Kidney tubule cell (primary cell): ENCODE measurements at regions not wholly inside any gene's neighbourhood (a gene's known extent, or its start where the extent isn't known, plus 50 kb on each side); places are given as distances from the start of the nearest gene placed in this dataset.

ENCODE experiments used
- DNase-seq: peaks from one replicate; pipeline ENCODE4 v3.0.0-alpha.2; 2018; ENCODE audit warnings: low spot score

DNA sequence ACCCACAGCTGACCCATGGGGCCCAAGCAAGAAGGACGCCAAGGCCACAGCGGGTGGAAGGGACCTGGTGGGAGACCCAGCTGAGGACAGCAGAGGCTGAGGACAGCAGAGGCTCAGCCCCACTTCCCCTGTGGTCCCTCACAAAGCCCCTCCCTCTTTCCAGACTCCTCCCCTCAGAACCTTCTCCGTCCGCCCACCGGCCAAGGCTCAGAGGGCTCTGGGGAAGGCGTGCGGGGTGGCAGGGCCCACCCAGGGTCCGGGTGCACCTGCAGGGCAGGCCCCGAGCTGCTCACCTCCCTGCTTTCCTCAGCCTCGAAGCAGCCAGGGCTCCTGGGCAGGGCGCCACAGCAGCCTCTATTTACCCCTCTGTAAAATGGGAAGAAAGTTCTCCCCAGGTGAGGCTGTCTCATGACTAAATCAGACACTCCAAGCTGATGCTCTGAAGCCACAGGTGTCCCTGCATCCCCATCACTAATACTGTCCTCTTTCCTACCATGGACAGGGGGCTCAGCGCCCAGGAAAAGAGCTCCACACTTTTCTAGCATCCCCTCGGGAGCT is 137.9 kb upstream of the PPP1R26 start:
- DNase-seq, result no peak

DNA sequence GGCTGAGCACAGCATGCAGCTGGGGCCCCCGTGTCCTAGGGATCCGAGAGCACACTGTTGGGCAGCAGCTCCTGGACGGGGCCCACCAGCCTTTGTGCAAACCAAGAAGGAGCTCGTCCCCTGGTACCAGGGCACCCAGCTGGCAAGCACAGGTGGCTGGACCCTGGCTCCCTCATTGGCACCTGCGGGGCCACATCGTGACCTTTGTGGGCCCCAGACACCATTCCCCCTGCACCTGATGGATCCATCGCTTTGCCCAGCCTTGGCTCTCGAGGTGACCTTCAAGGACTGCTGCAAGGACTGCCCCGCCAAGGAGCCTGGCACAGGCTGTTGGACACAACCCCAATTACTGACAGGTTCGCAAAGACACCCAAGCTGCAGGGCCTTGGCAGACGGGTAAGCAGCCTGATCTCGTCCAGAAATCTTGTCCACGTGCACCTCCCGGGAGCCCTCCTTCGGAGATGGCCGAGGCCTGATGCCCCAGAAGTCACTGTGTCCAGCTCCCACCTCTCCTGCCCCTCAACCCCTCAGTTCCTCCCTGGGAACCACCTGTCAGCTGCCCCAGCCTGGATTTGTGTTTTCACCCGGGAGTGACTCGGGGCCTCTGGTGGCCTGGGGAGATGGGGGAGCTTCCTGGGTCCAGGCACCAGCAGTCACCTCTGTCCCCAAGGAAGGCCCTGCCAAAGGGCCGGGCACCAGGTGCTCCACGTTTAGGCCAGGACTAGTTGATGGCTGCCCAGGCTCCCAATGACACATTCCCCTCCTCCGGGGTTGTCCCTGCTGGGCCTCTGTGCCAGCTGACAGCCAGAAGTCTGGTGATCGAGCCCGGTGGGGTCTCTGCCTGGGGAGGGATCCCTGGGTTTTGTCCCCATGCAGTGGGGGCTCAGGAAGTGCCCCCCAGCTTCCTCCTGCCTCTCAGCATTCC is 137.1 kb upstream of the PPP1R26 start:
- no peak for DNase-seq

DNA sequence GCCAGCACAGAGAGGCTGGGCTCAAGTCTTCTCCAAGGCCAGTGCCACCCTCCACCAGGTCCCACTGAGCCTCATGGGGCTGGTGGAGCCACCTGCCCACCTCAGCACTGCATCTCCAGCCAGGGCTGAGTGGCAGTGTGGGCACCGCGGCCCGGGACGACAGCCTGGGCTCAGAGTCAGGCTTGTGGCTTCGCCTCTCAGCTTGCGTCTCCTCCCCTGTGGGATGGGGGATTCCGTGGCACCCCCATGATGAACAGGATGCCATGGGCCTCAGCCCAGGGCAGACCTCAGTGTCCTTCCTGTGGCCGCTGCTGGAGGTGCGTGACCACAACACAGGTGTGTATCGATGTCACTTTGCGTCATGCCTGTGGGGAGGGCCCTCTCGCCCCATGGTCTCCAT is 136.4 kb upstream of the PPP1R26 start:
- no peak for DNase-seq

DNA sequence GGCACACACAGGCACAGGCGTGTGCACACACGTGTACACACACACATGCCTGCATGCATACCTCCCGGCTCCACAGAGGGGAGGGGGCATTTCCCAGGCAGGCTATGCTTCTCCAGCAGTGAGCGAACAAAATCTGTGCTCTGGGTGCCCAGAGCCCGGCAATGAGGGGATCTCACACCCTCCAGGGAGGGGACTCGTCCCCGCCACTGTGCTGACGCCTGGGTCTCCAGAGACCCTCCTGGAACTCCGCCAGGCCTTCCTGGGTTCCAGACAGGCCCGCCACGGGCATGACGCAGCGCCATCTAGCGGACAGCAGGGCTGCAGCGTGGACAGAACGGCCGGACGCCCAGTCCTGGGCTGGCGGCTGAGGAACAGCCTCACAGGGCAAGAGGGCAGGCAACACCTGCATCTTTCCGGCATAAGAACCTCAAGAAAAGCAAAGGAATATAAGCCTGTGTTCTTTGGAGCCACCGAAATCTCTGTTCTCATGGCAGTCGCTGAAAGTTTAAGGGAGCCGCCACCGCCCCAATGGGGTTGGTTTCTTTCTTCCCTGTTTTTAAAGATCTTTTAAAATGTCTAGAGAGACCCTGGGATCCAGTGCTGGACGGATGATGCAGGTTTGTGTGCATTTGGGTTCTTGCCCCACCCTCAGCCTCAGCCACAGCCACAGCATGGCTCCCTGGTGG is 135.6 kb upstream of the PPP1R26 start:
- peak; percentile 28 for DNase-seq

DNA sequence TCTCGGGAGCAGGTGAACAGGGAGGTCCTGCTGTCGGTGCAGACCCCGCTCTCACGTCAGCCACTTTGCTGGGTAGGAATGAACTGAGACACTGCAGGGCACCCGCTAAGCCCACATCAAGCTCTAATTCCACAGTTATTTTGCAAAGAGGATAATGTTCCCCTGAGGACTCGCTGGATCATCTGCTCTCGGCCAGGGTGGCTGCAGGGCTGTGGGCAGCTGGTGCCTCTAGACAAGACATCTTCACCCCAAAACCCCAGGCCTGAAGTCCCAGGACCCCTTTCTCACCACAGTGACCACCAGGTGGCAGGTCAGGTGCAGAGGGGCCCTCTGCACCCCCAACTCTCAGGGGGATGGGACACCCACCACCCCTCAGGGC is 135.1 kb upstream of the PPP1R26 start:
- DNase-seq, result no peak

DNA sequence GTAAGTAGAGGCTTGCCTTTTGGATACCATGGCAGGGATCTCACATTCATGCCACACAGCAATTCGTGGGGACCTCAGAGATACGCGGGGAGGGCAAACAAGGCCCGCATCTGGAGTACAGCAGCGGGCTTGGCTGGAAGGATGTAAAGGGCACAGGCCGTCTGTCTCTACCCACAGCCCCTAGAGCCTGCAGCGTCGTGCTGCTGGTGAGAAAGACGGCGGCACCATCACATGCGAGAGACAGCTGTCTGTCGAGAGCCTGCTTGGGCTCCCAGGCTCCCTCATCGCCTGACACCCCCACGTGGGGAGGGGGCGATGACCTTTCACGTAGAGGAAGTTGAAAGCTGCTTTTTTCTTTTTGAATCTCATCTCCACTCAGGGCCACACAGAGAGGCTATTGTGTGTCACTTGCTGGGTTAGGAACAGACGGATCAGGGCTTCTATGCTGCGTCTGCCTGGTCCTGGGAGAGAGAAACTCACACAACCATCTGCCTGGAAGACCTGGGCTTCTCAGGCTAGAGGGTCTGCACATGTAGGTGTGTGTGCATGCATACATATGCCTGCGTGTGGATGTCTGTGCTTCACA is 134.6 kb upstream of the PPP1R26 start:
- DNase-seq, result no peak

DNA sequence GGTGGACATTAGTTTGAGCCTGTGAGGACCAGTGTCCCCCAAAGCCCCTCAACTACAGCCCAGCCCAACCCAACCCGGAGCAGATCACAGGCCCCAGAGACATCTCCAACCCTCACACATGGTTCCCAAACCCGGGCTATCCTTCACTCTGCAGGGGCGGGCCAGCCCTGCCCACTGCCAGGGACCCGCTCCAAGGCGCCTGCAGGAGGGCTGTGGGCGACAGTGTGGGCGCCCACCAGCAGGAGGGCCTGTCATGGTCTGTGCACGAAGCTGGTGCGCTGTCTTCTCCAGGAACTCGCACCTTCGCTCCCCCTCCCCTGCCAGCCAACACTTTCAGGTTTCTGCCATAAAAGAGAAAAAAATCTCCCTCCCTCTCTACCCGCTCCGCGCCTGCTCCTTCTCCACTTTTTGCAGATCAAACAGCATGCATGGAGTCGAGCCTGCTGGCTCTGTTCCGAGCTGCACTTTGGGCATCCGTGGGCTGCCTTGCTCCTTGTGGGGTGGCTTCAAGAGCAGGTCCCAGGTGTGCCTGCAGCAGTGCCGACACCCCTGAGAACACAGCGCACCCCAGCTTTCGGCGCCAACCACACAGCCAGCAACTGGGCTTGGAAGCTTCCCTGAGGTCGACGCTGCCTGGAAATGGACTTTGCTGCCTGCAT is 133.7 kb upstream of the PPP1R26 start:
- no peak for DNase-seq

DNA sequence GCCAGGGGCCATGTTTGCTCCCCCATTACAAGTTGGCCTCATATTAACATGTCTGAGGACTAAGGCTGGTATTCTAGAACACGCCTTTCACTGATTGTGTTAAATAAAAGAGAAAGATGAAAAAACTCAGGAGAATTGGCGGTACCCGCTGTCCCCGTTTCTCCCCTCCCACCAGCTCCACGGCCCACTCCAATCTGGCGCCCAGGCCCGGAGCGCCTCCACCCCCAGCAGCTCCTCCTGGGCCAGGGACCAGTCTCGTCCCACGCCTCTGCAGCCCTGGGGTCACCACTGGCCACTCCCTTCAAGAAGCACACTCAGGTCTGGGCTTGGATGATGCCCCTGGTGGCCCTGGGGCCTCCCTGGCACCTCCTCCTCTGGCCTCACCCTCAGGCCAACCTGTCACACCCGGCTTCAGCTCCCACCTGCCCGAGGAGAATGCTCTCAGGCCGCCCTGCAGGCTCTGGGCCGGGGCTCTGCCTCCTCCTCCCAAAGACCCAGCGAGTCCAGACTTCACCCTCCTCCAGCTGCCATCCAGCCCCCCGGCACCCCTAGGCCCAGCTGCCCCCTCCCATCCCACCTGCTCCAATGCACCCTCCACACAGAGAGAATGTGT is 133.0 kb upstream of the PPP1R26 start:
- no peak for DNase-seq

DNA sequence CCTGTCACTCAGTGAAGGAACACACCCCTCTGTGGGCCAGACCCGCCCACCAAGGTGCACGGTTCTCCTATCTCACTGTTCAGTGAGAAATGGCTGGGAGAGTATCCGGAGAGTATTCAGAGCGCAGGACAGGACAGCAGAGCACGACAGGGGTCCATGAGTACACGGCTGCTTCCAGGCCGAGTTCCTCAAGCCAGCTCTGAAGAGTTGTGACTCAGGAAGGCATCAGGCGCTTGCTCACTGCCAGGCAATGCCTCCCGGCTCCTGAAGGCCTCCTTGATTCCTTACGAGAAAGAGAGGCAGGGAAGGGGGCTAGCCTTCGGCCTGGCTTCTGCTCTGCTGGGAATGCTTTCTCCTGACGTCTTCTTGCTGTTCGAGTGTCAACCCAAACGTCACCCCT is 132.1 kb upstream of the PPP1R26 start:
- no peak for DNase-seq

DNA sequence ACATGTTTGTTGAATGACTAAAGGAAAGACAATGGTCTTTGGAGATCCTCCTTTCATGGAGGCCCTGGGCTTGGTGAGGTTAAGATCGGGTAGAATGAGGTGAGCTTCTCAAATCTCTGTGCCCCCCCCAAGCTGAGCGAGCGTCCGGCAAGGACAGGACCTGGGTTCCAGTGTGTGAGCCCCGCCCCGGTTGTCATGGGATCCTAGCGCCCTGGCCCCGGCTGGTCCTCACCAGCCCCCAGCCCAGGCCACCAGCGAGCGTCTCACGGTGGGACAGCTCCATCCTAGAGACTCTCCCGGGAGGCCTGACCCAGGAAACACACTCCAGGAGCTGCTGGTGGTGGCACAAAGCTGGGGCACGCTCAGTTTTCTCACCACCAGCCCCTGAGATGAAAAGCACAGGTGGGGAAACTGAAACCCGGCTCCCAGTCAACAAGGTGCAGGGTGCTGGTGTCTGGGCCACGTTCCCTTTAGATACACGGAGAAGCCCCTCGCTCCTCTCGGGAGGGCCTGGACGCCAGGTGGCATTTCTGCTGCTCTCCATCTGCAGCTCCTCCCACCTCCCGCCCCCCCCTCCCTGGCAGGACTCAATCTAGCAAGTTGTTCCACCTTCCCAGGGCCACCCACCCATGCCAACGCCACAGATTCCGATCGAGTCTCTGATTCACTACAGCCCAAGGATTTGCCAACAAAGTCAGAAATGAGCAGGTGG is 131.3 kb upstream of the PPP1R26 start:
- no peak for DNase-seq

DNA sequence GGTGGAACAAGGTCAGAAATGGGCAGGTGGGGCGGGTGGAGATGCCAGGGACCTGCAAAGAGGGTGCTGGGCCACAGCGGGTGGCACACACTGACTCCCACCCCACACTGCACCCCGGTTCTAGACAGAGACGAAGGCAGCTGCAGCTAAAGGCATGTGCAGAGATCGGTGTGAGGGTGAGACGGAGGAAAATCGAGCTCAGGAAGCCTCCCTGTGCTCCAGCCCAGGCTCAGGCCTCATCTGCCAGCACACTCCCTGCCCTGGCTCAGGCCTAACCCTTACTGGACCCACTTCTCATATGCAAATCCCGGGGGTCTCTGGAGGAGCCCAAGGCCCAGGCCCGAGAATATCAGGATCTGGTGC is 130.8 kb upstream of the PPP1R26 start:
- DNase-seq, result no peak

DNA sequence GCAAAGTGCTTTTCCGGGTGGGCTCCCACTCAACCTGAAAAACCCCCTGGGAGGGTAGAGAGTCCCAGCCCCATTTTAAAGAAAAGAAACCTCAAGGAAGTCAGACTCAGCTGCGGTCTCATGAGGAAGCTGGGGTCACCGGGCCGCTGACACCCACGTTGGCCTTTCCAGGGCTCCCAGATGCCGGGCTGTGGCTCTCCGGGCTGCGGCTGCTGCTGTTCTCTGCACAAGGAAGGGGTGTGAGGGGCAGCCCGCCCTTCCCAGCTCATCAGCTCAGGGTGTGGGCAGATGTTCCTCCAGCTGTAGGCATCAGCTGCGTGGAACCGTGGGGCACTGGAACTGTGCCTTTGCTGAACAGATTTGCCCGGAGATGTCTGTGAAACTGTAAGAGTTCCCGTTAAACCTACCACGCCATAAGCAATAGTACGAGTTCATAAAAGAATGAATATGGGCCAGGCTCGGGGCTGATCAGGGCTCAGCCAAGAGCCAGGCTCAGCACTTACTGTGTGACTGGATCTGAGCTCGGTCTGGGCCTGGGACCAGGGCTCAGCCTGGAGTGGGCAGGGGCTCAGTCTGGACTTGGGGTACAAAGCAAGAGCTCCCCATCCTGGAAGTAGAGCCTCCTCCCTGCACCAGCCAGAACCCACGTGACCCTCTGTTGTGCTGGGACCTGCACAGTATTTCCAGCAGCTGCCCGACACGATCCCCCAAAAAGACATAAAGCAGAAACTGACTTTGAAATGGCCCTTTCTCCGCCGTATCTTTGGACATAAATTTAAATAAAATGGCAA is 130.2 kb upstream of the PPP1R26 start:
- no peak for DNase-seq

DNA sequence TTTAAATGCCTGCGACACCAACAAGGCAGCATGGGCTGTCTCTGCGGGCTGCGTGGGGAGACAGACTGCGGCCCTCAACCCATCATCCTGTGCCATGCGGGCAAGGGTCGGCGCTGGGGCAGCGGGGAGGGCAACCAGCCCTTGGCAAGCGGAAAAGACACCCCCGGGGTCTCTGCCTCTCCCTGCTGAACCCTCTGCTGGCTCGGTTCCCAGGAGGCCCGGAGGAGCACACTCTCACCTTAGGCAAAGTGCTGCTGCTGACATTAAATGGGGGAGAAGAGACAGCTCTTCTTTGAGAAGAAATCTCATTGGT is 129.6 kb upstream of the PPP1R26 start:
- DNase-seq, result no peak

DNA sequence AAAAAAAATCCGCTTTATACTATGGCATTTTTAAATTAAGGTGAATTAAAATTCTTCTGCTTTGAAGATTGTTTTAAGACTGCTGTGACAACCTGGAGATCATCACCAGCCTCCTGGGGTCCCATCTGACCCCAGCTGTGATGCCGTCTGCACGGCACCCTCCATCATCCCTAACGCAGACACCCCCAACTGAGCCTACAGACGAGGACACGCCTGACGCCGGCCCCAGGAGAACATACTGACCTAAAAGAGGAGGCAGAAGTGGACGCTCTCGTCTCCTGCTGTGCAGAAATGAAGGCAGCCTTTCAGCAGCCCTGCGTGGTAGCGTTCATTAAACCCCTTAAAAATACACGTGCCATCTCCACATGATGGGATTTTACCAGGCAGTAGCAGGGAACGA is 125.6 kb upstream of the PPP1R26 start:
- DNase-seq, result no peak

DNA sequence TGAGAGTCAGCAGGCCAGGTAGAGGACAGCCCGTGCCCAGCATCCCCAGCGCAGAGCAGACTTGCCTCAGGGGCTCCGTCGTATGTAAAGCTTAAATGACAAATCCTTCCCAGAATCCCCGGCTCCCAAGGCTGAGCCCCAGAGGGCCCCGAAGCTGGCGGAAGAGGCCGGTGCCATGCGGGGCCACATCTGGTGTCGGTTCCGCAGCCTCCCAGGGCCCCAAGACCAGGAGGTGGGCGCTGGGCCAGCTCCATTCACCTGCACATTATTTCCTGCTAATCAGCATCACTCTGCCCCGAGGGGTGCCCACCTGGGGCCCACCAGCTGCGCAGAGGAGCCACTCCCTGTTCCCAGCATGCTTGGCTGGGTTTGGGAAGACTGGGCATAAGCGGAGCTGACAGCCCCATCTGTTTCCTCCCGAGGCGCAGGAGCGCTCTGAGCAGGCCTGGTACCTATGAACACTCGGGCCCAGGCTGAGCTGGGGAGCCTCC is 124.0 kb upstream of the PPP1R26 start:
- no peak for DNase-seq

DNA sequence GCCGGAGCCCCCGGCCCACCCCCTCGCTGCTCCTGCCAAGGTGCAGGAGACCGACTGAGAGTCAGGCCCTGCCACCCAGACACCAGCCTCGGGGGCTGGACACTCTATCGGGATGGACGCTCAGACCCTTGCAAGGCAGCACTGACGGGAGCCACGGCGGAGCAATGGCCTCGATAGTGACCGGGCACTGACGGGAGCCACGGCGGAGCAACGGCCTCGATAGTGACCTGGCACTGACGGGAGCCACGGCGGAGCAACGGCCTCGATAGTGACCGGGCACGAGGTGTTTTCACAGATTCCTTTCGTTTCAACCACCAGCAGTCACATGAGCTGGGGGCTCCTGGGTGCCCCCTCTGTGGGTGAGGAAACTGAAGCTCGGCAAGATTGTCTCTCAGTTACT is 123.6 kb upstream of the PPP1R26 start:
- DNase-seq, result no peak

DNA sequence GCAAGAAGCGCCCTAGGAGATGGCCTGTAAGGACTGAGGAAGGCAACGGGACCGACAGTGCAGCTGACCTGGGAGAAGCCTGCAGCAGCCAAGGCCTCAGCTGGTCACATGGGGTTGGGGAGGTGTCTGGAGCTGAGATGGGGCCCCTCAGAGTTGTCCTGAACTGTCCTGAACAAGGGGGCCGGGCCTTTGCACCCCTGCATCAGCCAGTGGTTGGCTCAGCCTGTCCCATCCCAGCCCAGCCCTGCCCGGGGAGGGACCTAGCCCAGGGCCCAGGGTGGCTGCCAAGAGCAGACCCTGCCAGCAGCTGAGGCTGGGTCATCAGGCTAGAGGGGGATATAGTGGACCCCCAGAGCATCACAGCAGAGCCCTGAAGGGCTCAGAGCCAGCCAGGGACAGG is 122.8 kb upstream of the PPP1R26 start:
- no peak for DNase-seq

DNA sequence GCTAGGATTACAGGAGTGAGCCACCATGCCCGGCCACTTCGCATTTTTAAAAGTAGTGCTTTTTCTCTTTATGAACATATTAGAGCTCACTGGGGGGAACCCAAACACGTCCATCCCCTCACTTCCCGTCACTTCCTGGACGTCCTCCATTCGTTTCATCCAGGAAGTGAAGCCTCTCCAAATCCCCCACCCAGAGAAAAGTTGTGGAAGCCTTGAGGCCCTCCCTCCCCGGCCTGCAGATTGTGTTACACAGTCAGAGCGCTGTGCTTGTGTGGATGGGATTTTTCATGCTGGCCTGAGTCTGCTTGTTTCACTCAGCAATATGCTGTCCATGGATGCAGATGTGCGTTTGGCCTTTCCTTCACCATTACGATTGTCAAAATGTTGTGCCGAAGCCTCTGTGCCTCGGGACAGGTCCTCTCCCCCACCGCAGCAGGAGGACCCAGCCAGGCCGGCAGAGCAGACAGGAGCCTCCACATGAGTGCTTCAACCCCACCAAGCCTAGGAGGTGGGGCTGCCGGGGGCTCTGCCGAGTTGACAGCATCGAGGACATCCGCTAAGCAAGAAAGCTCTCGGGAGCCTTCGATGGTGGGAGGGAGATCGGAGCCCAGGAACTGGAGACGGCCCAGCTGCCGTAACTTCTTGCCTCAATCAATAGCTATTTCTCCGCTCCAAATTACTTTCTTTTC is 121.6 kb upstream of the PPP1R26 start:
- DNase-seq, result no peak

DNA sequence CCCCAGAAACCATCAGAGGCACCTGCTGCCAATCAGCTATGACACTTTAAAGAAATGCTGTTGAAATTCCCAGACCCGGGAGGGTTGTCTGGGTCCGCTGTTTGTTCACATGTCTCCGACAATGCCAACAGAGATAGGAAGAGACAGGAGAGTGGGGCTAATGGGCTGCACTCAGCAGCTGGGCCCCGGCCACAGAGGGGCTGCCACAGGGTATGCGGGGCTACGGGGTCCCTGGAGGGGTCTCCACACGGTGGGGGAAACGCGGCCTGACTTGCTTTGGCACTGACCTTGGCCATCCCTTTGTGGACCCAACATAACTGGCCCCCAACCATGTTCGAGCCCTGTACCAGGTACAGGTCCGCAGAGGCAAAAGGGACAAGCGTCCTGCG is 121.0 kb upstream of the PPP1R26 start:
- DNase-seq, result no peak

DNA sequence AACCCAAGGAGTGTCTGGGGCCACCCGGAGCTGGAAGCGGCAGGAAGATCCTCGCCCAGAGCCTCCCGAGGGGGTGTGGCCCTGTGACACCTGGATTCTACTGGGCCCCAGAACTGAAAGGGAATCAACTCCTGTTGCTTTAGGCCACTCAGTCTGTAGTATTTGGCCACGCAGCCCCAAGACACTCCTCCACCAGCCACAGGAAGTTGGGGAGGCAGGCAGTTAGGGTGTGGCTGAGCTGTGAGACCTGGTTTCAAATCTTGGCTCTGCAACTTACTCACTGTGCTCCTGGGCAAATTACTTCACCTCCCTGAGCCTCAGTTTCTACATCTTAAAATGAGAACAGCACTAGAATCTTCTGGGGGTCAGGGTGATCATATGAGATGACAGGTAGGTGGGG is 119.8 kb upstream of the PPP1R26 start:
- no peak for DNase-seq
